IMR-90 (cell line): ENCODE measurements at regions not wholly inside any gene's neighbourhood (a gene's known extent, or its start where the extent isn't known, plus 50 kb on each side); places are given as distances from the start of the nearest gene placed in this dataset.
"Not testable (repeated sequence)": the region's sequence is repeated elsewhere in the genome, so short reads cannot be mapped to it uniquely, and the experiment has no call there.

Experiments
- ATAC-seq: fragments of 200-7000 bp; cut with Tn5 transposase; 2 replicates; pipeline ENCODE4 v1.9.1; 2020; ENCODE audit warnings: low read depth, mild to moderate bottlenecking, moderate library complexity
- BruUV-seq: library from RNA; stranded (reverse); fragments of 400-500 nt; replicated peaks from 2 replicates; lab custom pipeline; 2021; lab: Mats Ljungman, UMichigan
- CTCF ChIA-PET: fragments of 300-600 bp; formaldehyde crosslinking; extraction: SDS; loops from one replicate; lab custom pipeline; 2021; ENCODE audit warnings: antibody characterized with exemption; lab: Yijun Ruan, JAX
- POLR2A ChIA-PET: fragments of 300-600 bp; sonication (Branson Sonifier 250); formaldehyde crosslinking; loops from one replicate; lab custom pipeline; 2022; ENCODE audit warnings: antibody characterized with exemption; ENCODE audit not compliant: unreplicated experiment; lab: Charles Lee
- DNase-seq: peaks from one replicate; pipeline ENCODE4 v3.0.0; 2013
- H2AFZ ChIP-seq: replicated peaks from 2 replicates; pipeline ENCODE3; 2013; ENCODE audit warnings: low read length, mild to moderate bottlenecking; ENCODE audit not compliant: poor library complexity
- H2AK5ac ChIP-seq: 2 replicates; pipeline ENCODE4 v1.6.1; 2013; ENCODE audit warnings: low read depth, low read length, inconsistent platforms
- H2AK9ac ChIP-seq: replicated peaks from 2 replicates; pipeline ENCODE3; 2013; ENCODE audit warnings: mild to moderate bottlenecking, low read depth, low read length, moderate library complexity; ENCODE audit not compliant: poor library complexity
- H2BK120ac ChIP-seq: 2 replicates; pipeline ENCODE4 v1.6.1; 2013; ENCODE audit warnings: low read depth, low read length, inconsistent platforms
- H2BK15ac ChIP-seq: 3 replicates; pipeline ENCODE4 v1.6.1; 2013; ENCODE audit warnings: low read depth, low read length, inconsistent platforms
- H2BK20ac ChIP-seq: 2 replicates; pipeline ENCODE4 v1.6.1; 2013; ENCODE audit warnings: low read depth, mild to moderate bottlenecking, inconsistent platforms, low read length, moderate library complexity
- H2BK5ac ChIP-seq: 2 replicates; pipeline ENCODE4 v1.6.1; 2013; ENCODE audit warnings: mild to moderate bottlenecking, low read depth, low read length, inconsistent platforms; ENCODE audit not compliant: poor library complexity, severe bottlenecking
- H3K14ac ChIP-seq: replicated peaks from 2 replicates; pipeline ENCODE4 v1.6.1; 2013; ENCODE audit warnings: low read depth, low read length, inconsistent platforms
- H3K18ac ChIP-seq: 2 replicates; pipeline ENCODE4 v1.6.1; 2013; ENCODE audit warnings: low read depth, low read length, control low read depth
- H3K23ac ChIP-seq: 2 replicates; pipeline ENCODE4 v1.6.1; 2013; ENCODE audit warnings: low read depth, low read length, inconsistent platforms
- H3K27ac ChIP-seq: 2 replicates; pipeline ENCODE4 v1.5.1; 2013; ENCODE audit warnings: mild to moderate bottlenecking, control low read depth, low read length; ENCODE audit not compliant: insufficient read depth
- H3K27me3 ChIP-seq: 2 replicates; pipeline ENCODE4 v1.6.1; 2013; ENCODE audit warnings: low read length; ENCODE audit not compliant: control insufficient read depth, insufficient read depth
- H3K36me3 ChIP-seq: 2 replicates; pipeline ENCODE4 v1.6.1; 2013; ENCODE audit warnings: low read length, mixed read lengths; ENCODE audit not compliant: control insufficient read depth, insufficient read depth
- H3K4ac ChIP-seq: 2 replicates; pipeline ENCODE4 v1.6.1; 2013; ENCODE audit warnings: low read depth, low read length, inconsistent platforms
- H3K4me1 ChIP-seq: 2 replicates; pipeline ENCODE4 v1.6.1; 2013; ENCODE audit warnings: low read length, mixed read lengths; ENCODE audit not compliant: control insufficient read depth, insufficient read depth
- H3K4me2 ChIP-seq: 2 replicates; pipeline ENCODE4 v1.6.1; 2013; ENCODE audit warnings: low read depth, mild to moderate bottlenecking, control low read depth, low read length, moderate library complexity
- H3K4me3 ChIP-seq: 2 replicates; pipeline ENCODE4 v1.5.1; 2013; ENCODE audit warnings: low read depth, mild to moderate bottlenecking, control low read depth, low read length, moderate library complexity; ENCODE audit not compliant: insufficient read depth
- H3K56ac ChIP-seq: 2 replicates; pipeline ENCODE4 v1.6.1; 2013; ENCODE audit warnings: low read length, inconsistent platforms; ENCODE audit not compliant: insufficient read depth; ENCODE audit errors: extremely low read depth
- H3K79me1 ChIP-seq, 2 experiments: 2 replicates each; pipeline ENCODE4 v1.6.1; 2013; ENCODE audit warnings: low read length in 2 of 2, inconsistent platforms in 1 of 2, low read depth in 1 of 2
- H3K9ac ChIP-seq: 2 replicates; pipeline ENCODE4 v1.6.1; 2013; ENCODE audit warnings: low read depth, low read length, control low read depth
- H3K9me1 ChIP-seq: 2 replicates; pipeline ENCODE4 v1.6.1; 2013; ENCODE audit warnings: low read length, inconsistent platforms; ENCODE audit not compliant: insufficient read depth
- H3K9me3 ChIP-seq: 2 replicates; pipeline ENCODE4 v1.6.1; 2013; ENCODE audit warnings: low read length; ENCODE audit not compliant: control insufficient read depth, insufficient read depth
- H4K20me1 ChIP-seq: 2 replicates; pipeline ENCODE4 v1.6.1; 2013; ENCODE audit warnings: low read length, inconsistent platforms; ENCODE audit not compliant: insufficient read depth
- H4K5ac ChIP-seq: 2 replicates; pipeline ENCODE4 v1.6.1; 2013; ENCODE audit warnings: mild to moderate bottlenecking, low read depth, low read length, control low read depth
- H4K8ac ChIP-seq, 2 experiments: 2 replicates each; pipeline ENCODE4 v1.6.1; 2013; ENCODE audit warnings: low read depth in 2 of 2, low read length in 2 of 2, control low read depth in 1 of 2, inconsistent platforms in 1 of 2
- H4K91ac ChIP-seq: 2 replicates; pipeline ENCODE4 v1.6.1; 2013; ENCODE audit warnings: low read depth, low read length, inconsistent platforms; ENCODE audit not compliant: insufficient read depth
- CEBPB ChIP-seq: IDR thresholded peaks from 2 replicates; pipeline ENCODE4 v1.6.1; 2012; ENCODE audit warnings: low read depth, low read length, improper control_type of control experiment
- WGBS, 2 experiments: methylation state at CpG; one replicate each; pipeline versions ENCODE4 v1.1.5 to v1.1.7; 2013; ENCODE audit warnings: missing lambda C conversion rate in 2 of 2; ENCODE audit not compliant: insufficient read length in 1 of 2; ENCODE audit errors: extremely low coverage in 2 of 2; 5-methylcytosine and 5-hydroxymethylcytosine counted together
- dilution Hi-C: fragments of 300-500 bp; cut with HindIII; formaldehyde crosslinking; loops from one replicate; pipeline ENCODE4 v1.14.3; 2018; ENCODE audit warnings: low sequenced_read_pairs; ENCODE audit not compliant: unreplicated experiment
- in situ Hi-C: fragments of 300-500 bp; cut with MboI; formaldehyde crosslinking; loops from 3 replicates; pipeline ENCODE4 v1.14.3; 2019; ENCODE audit warnings: low sequenced_read_pairs, inconsistent platforms, mixed read lengths
- intact Hi-C: fragments of 100-400 bp; cut with micrococcal nuclease; formaldehyde crosslinking; loops from 2 replicates; pipeline ENCODE4 v1.10.0; 2022

DNA sequence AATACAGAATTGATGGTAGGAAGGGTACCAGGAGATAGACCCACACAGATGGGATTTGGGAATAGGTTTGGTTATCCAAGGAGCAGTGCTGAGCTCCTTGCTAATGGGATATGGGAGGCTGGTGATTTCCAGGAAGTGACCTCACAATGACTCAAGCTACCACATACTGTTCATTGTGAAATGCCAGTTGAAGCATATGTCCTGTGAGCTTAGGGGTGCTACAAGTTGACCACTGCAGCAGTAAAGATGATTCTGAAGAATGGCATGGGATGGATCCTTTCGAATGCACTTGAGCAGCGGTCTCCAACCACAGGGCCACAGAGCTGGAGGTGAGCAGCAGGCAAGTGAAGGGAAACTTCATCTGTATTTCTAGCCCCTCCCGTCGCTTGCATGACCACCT is 158.2 kb downstream of the RALA start:
- peak; percentile 86 for DNase-seq
- H3K23ac ChIP-seq, H3K18ac ChIP-seq, H3K79me1 ChIP-seq, H4K8ac ChIP-seq, H2AK9ac ChIP-seq, H3K27ac ChIP-seq, H4K5ac ChIP-seq, H2BK20ac ChIP-seq, H3K9ac ChIP-seq, H2AFZ ChIP-seq, BruUV-seq, H3K27me3 ChIP-seq, H2BK5ac ChIP-seq, ATAC-seq, in situ Hi-C loops, H3K14ac ChIP-seq, H3K36me3 ChIP-seq, H4K20me1 ChIP-seq, POLR2A ChIA-PET, H3K4me2 ChIP-seq, H3K56ac ChIP-seq, dilution Hi-C loops, H2AK5ac ChIP-seq, H2BK120ac ChIP-seq, H4K91ac ChIP-seq, H3K4ac ChIP-seq, H3K4me3 ChIP-seq, CTCF ChIA-PET, H3K9me3 ChIP-seq, H3K9me1 ChIP-seq, H2BK15ac ChIP-seq, H3K4me1 ChIP-seq, intact Hi-C loops: not testable (repeated sequence)
- no CpG with 5 or more reads among the region's 4 CpGs for WGBS, 2 experiments
- peak; percentile 71 for TF ChIP-seq CEBPB

DNA sequence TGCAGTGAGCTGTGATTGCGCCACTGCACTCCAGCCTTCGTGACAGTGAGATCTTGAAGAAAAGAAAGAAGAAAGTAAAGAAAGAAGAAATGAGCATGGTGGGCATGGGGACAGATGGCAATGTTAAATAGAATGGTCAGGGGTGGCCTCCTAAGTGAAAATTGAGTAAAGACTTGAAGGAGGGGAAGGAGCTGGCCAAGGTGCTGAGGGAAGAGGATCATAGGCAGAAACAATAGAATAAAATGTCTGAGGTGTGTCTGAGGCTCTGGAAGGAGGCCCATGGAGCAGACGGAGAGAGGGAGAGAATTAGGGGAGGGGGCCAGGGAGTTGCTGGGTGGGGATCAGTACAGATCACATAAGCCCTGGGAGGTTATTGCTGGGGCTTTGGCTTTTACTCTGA is 163.1 kb downstream of the RALA start:
- BruUV-seq, H3K9ac ChIP-seq: not testable (repeated sequence)
- 100% methylated on average over 2 of the region's 3 CpGs; no CpG with 5 or more reads in 1 of the 2 experiments for WGBS, 2 experiments

More for the DNA sequence above, 163.1 kb downstream of the RALA start:
- H2AK5ac ChIP-seq, POLR2A ChIA-PET, H3K9me1 ChIP-seq, H3K27ac ChIP-seq, H3K36me3 ChIP-seq, H3K56ac ChIP-seq, H3K9me3 ChIP-seq, H4K91ac ChIP-seq, H2BK5ac ChIP-seq, H3K79me1 ChIP-seq, H3K27me3 ChIP-seq, H2BK120ac ChIP-seq, H4K8ac ChIP-seq, H2AFZ ChIP-seq, H3K18ac ChIP-seq, H4K20me1 ChIP-seq, H3K4me1 ChIP-seq, CTCF ChIA-PET, H2BK15ac ChIP-seq, ATAC-seq, DNase-seq, H3K4me3 ChIP-seq, dilution Hi-C loops, in situ Hi-C loops, H4K5ac ChIP-seq, H2BK20ac ChIP-seq, intact Hi-C loops, H3K14ac ChIP-seq, H3K23ac ChIP-seq, H3K4ac ChIP-seq, H3K4me2 ChIP-seq, H2AK9ac ChIP-seq: not testable (repeated sequence)
